Left renal cortex interstitium (tissue), 4 donors: ENCODE measurements at regions not wholly inside any gene's neighbourhood (a gene's known extent, or its start where the extent isn't known, plus 50 kb on each side); places are given as distances from the start of the nearest gene placed in this dataset.
"Not testable (repeated sequence)": the region's sequence is repeated elsewhere in the genome, so short reads cannot be mapped to it uniquely, and the experiment has no call there.

Experiments
- DNase-seq, 4 donors: peaks; one replicate each; pipeline ENCODE4 v3.0.0-alpha.2; 2013; ENCODE audit warnings: low read depth in 4 of 4, low spot score in 2 of 4, missing footprints in 1 of 4

DNA sequence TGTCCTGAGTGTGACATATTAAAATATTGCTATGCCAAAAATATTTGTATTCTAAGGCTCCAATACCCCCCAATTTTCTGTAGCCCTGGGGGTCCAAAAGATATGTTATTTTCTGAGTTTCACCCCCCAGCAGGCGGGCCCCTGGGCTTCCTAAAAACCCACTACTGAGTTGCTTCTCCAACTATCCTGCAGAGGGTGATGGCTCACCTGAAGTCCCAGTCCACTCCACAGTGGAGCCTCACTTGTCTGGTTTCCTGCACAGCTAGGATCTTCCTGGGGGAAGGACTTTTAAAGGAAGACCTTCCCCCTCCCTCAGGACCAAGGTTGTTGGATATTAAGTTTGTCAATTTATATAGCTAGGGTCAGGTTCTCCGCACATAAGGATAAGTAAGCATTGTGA, 1181.4 kb downstream of the ROBO2 start:
- DNase-seq: no peak

DNA sequence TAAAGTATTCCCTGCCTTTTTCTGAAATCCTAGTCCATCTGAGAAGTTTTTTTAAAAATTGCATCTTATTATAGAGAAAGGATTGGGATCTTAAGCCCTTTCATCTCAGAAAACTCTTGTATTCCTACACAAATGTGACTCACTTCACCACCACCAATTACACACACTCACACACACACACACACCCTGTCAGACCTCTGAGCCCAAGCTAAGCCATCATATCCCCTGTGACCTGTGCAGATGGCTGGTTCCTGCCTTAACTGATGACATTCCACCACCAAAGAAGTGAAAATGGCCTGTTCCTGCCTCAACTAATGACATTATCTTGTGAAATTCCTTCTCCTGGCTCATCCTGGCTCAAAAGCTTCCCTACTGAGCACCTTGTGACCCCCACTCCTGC, 1181.9 kb downstream of the ROBO2 start:
- no peak for DNase-seq

DNA sequence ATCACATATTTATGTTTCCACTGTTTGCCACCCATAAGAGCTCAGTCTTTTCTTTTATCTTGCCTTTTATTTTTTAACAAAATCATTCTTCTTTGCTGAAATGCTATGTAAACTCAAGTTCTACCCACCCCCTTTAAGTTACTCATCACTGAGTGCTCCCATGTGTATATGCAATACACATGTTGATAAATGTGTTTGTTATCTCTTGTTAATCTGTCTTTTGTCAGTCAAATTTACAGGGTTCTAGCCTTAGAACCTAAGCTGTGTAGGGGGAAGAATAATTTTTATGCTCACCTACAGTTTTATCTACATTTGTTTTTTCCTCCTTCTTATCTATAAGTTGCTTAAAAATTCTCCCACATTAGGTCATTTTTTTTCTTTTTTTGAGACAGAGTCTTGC, 1195.9 kb downstream of the ROBO2 start:
- DNase-seq: no peak

DNA sequence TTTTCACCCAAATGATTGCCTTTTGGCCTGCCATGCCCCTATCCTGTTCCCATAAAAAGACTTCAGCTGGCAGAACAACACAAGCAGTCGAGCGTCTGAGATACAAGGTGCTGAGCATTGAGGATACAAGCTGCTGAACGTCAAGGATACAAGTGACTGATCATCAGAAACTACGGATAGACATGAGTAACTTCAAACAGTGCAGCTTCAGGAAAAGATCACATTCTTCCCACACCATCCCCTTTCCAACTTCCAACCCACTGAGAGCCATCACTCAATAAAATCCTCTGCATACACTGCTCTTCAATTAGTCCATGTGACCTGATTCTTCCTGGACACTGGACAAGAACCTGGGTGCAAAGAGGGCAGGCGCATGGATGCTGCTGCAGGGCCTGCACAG, 1198.9 kb downstream of the ROBO2 start:
- no peak for DNase-seq

DNA sequence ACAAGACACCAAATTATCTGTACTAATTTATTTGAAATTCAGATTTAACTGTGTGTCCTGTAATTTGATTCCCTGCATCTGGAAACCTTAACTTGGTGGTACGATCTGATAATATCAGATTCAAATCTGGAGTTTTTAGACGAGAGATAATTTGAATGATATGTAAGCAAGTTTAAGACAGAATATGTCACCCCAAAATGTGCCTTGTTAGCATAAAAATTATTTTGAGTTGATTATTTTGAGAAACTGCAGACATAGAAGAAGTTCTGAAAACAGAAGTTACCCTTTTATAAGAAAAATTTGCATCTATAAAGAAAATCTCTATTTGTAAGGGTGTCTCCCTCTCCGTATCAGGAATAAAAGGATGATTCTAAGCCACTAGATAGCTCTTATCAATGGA, 1202.8 kb downstream of the ROBO2 start:
- DNase-seq: no peak

DNA sequence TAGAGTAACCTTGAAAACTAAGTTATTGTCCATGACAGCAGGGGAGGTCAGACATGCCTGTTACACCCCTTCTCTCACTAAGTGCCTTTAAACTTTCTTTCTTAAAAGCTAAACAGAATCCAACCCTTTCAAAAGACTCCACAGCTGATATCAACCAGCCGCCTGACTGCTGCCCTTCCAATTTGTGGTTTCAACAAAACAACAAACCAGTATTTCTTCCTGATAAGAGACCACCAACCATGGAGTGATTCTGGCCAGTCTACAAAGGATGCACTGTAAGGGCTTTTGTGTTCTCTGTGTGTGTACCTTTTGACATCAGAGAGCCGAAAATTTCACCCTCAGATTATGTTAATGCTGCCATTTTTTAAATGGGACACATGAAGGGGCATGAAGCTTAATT, 1204.2 kb downstream of the ROBO2 start:
- no peak for DNase-seq

DNA sequence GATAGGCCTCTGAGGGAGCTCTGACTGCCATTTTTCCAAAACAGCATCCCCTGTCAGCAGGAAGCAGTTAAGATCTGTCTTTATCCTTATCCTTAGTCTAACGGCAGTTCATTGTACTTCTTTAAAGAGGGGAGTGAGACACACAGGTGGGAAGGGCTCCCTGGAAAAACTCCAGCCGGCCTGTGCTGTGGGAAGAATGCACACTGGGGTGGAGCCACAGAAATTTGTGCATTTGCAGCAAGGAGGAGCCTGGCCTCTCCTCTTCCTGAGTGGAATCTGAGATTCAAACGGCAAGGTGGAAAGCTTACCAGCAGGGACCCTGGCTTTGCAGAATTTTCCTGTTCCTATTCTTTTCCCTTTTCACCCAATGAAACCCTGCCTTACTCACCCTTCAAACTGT, 1209.4 kb downstream of the ROBO2 start:
- DNase-seq: no peak

DNA sequence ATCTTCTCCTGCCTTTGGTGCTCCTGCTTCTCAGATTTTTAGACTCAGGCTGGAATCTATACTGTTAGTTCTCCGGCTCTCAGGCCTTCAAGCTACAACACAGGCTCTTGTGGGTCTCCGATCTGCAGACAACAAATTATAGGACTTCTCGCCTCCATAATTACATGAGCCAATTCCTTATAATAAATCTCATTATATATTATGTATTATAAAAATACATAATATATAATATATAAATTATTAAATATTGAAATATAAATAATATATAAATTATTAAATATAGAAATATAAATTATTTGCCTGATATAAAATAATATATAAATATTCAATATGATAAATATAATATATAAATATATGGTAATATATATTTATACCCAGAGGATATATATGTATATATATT, 1214.0 kb downstream of the ROBO2 start:
- no peak for DNase-seq

DNA sequence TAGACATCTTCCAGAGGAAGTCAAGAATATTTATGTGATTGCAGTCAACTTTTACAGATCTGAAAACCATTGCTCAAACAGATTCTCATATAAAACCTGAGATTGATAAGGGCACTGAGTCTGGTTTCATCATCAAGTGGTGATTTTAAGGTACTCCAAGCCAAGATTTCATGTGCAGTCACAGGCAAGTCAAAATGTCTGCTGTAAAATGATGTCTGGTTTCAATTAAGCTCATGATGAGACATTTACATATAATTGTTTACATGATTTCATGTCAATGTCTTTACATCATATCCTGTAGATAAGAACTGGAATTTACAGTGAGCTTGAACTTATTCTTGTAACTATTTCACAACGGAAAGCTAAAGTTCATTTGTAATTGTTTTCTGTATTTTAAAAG, 1215.5 kb downstream of the ROBO2 start:
- no peak for DNase-seq

DNA sequence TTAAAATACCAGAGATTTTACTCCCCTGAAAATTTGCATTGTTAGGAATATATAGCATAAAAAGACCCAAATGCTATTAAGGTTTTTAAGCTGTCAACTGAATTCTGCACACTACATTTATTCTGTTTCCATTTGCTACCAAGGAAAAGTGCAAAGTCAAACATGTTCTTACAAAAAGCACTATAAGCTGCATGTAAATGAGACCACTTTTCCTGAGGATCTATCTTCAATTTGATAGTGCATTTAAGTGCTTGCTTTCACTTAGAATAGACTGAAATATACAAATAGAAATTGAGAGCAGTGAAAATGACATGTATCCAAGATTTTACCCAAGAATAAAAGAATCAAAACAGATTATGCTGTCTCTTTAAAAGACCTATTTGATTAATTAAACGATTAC, 1216.2 kb downstream of the ROBO2 start:
- DNase-seq: no peak

DNA sequence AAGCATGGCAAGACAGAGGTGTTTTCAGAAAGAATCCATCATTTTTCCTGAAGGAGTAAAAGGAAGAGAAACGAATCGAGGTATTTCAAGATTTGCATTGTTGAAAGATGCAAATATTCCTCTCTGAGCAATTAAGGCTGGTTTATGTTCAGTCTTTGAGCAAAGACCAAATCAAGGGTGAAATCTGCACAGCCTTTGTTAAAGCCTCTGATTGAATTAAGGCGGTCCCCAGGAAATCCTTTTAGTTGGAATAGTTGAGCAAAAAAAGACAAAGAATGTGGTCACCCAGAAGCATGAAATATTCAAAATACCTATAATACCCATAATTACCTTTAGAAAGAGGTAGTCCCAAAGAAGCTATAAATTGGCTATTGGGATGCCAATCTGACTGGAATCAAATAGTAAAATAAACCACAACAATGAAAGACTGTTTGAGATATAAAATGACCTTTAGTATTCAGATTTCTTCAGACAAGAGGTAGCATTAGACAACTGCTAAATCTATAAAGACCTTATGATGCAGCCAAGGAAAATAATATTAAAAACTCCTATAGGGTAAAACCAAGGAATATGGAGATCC, 1218.1 kb downstream of the ROBO2 start:
- no peak for DNase-seq

DNA sequence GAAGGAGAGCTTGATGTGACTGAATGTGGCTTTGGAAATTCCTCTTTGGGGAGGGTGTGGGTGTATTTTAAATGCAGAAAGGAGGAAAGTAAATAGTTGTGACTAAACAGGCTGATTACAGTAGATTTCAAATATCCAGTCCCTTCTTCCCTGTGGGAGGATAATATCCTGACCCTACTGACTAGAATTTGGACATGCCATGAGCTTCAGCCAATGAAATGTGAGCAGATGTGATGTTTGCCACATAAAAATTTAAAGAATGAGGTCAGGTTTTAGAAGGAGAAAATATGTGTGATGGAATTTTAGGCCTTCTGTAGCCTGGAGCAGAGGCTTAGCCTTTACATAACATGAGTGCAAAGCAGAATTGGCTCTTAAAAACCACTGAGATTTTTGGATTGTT, 1218.9 kb downstream of the ROBO2 start:
- no peak for DNase-seq

DNA sequence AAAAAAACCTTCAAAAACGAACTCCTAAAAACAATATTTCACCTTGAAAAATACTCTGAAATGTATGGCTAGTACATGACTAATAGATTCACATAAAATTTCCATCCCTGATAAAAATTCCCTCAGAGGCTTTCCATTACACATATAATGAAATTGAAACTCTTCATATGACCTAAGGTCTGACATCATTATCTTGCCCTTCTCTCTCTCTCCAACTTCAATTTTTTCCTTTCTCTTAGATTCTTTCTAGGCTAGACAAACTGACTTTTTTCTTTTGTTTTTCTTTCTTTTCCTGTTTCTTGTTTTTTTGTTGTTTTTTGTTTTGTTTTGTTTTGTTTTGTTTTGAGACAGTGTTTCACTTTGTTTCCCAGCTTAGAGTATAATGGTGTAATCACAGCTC, 1220.5 kb downstream of the ROBO2 start:
- DNase-seq: no peak

DNA sequence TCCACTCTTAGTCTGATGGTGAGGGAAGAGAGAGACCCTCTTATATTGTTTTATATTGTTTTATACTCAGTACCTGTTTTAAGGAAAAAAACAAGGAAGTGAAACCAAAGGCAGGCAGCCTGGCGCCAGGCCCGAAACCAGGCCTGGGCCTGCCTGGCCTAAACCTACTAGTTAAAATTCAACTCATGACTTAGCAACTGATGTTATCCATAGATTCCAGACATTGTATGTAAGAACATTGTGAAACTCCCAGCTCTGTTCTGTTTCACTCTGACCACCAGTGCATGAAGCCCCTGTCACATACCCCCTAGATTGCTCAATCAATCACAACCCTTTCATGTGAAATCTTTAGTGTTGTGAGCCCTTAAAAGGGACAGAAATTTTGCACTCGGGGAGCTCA, 1226.7 kb downstream of the ROBO2 start:
- not testable (repeated sequence) for DNase-seq

DNA sequence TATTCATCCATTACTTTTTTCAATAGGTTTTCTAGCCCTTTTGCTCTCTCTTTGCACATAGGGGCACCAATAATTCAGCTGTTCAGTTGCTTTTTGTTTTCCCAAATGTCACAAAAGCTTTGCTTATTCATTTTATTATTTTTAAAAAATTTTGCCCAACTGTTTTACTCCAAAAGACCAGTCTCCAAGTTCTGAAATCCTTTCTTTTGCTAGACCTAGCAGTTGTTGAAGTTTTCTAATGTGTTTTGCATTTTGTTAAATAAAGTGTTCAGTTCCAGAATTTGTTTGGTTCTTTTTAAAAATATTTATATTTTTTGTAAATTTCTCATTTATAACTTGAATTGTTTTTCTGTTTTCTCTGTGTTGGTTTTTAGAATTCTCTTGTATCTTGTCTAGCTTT, 1227.3 kb downstream of the ROBO2 start:
- DNase-seq: no peak

DNA sequence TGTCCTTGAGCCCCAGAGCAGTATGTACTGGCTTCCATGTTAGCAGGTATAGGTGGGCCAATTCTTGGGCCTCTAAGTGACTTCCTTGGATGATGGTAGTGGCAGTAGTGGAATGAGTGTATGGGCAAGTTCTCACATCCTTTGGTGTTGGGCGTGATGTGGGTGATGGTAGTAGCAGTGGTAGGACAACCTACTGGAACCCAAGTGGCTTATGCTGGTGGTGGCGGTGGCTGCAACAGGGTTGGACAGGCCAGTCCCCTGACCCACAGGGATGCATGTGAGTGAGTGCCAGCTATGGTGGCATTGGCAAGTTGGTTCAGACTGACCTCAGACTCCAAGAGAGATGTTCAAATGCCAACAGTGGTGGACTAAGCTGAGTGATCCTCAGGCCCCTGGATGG, 1228.2 kb downstream of the ROBO2 start:
- DNase-seq: no peak

DNA sequence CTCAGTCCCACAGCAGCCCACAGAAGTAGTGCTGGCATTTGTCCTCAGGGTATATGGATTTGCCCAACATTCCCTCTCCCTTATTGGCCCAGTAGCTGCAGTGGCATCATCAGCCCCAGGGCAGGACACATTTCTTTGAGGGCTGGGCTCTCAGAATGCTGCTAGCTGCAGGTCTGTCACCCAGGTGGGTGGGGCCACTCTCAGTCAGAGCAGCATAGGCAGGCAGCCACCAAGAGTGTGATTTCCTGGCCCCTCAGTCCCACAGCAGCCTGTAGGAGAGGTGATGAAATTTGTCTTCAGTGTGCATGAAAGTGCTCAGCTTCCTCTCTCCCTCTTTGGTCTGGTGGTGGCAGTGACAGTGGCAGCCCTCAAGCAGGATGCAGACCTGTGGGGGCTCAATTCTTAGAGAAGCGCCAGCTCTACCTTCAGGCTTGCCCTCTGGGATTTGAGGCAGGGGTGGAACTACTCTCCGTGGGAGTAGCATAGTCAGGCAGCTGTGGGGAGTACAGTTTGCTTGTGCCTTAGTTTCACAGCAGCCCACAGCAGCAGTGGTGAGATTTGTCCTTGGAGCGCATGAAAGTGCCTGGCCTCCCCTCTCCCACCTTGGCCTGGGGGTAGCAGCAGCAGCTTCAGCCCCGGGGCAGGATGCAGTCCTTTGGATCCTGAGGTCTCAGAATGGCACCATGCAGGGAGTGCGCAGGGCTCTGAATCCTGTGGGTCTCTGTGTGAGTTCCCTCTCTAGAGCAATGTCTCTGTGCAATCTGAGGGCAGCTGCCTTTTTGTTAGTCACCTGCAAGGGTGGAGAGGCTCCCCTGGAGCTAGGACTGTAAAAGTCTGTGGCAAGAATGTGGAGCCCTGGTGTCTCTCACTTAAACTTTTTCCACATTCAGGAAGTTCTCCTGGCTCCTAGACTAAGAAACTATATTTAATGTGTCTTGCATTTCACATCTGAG, 1229.1 kb downstream of the ROBO2 start:
- no peak for DNase-seq

DNA sequence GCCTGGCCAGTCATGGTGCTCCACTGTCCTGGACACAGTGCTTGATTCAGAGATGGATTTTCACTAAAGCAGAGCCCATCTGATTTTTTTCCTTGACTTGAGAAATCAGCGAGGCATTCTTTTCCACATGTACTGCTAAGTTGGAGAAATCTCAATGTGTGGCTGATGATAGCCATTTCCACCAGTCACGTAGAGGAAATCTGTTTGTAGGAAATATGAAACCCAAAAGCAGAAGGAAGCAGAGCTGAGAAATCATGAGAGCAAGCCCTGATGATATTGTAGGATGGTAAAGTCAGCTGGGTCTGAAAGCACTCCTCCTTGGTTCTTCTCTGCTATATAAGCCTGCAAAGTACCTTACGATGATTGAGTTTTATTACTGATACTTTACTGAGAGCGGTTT, 1233.4 kb downstream of the ROBO2 start:
- DNase-seq: no peak

DNA sequence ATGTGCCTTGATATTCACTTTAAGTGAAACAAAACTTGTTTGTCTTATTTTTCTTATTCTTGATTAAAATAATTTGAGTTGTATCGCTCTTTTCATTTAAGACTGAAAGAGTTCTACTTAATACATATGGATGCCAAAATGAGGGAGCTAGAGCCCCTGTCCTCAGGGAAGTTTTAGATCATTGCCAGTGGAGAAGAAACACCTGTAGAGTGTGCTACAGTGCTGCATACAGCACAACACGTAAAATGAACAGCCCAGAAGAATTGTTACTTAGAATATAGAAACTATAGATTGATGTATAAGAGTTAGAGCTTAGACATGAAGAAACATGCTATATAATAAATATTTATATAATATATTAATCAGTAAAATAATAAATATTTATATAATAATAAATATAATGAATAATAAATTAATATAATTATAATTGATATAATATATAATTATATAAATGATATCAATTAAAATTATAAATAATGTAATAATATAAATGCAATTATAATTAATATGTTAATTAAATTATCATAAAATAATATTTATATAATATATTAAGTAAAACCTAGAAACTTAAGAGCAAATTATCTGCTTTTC, 1234.7 kb downstream of the ROBO2 start:
- DNase-seq: no peak

DNA sequence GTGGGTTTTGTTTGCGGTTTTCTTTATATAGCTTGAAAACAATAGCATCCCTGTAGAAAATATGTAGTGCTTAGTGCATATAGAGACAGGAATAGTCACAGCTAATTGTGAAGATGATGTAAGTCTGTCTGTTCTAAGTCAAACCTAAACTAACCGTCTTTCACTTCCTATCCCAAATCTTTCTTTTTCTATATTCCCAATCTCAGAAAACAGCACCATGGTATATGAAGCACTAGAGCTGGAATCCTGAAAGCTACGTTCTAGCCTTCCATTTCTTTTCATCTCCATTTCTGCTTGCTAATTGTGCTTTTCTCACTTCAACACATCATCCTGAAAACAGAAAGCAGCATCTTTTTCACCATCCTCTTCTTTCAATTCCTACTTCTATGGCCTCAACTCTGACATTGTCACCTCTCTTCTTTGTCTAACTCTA, 1235.5 kb downstream of the ROBO2 start:
- DNase-seq: no peak

DNA sequence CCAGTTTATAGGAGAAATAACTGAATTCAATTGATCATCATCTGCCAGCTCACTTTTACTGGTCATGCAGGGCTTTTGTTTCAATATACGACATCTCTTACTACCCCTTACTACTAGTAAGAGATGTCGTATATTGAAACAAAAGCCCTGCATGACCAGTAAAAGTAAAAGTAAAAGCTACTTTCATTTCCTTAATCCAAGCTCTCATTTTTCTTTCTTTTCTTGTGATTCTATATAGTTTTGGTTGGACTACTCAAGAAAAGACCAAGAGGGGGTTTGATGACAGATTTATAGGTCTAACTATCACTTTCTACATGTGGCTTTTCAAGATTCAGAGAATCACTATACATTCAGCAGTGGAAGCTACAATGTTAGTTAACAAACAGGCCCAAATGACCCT, 1237.3 kb downstream of the ROBO2 start:
- DNase-seq: no peak

DNA sequence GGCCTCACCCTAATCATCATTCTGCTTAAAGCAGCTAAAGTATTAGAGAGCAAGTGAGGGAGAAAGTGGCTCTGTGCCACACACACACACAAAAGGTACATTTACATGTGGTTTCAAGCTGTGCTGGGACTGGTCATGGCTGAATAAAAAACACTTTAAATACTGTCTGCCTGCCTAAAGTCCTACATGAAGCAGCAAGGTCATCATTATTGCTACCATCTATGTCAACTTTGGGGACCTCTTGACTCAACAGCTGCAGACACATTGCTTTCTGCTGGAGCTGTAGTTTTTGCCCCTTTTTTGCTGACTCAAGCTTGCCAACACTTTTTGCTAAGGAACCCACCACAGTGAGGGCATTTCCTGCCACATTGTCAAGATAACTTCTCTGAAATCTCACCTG, 1237.9 kb downstream of the ROBO2 start:
- DNase-seq: no peak
